Hepatic stellate cell (primary cell): ENCODE measurements at regions not wholly inside any gene's neighbourhood (a gene's known extent, or its start where the extent isn't known, plus 50 kb on each side); places are given as distances from the start of the nearest gene placed in this dataset.

Experiments used
- DNase-seq: peaks from one replicate; pipeline ENCODE4 v3.0.0; 2011; ENCODE audit warnings: low spot score

DNA sequence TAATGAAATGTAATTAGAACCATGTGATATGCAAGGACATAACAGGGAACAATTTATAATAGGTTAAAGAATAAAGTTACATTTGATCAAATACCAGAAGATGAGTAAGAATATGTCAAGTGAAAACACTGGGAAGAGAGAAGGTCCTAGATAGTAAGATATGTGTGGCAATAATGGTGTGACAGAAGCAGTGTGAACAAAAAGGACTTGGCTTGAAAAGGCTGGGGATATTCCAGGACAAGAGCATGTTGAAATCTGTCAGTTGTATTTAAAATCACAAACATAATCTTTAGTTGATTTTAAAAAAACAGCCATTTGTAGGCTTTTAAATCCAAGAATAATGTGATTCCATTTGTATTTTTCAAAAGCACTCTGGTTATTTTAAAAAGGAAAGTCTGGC is 1399.9 kb upstream of the SLC39A10 start:
- no peak for DNase-seq

DNA sequence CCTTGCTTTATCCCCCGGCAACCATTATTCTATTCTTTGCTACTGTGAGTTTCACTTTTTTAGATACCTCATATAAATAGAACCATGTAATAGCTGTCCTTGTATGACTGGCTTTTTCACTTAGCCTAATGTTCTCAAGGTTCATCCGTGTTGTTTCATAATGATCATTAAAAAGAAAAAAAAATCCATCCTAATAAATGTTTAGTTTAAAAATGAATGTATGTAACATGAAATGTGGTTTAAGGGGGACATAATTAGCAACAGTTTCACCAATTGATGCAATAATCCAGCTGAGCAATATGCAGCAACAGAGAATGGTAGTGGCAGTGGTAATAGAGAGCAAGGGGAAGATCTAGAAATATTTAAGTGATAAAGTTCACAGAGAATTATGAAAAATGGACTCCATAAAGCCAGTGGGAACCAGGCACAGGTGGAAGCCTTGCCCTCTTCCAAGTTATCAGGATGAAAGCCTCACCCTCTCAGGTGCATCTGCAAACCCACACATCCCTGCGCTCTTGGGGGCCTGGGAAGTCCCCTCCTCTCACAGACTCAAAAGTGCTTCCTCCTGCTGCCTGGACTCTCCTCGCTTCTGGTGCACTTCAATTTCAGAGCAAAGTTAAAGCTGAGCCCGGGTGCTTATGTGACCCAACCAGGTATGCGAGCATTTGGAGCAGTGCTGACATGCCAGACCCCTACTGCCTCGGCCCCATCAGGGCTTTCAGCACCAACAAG is 1403.3 kb upstream of the SLC39A10 start:
- DNase-seq, result no peak

DNA sequence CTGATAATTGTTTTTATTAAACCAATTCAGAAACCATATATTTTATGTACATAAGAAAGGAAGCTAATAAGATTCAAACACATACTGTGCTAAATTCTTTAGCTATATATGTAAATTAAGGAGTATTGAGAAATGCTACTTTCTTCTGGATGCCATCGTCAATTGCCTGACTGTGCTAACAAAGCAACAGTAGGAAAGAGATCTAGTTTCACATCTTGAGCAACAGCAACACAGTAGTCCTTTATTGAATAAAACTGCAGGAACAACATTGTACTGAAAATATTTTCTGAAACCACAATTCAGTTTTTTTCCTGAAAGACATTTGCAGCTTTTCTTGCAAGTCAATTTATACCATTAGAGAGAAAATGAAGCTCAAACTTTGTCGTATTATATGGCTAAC is 1404.9 kb upstream of the SLC39A10 start:
- DNase-seq, result no peak

DNA sequence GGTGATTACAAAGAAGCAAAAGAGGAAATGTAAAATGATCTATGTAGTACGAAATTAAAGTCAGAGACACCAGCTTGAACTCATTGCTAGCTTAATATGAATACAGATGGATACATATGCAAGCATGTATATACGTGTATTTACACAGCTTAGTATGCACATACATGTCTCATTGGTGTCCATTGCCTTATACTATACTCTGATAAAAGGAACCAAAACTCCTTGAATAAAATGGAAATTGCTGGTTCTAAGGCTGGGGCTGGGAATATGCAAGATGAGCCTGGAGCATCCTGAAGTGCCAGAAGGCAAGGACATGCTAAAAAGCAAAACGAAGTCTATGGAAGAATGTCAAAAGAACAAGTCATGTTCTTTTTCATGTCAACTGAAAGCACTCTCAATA is 1424.4 kb upstream of the SLC39A10 start:
- DNase-seq, result no peak

DNA sequence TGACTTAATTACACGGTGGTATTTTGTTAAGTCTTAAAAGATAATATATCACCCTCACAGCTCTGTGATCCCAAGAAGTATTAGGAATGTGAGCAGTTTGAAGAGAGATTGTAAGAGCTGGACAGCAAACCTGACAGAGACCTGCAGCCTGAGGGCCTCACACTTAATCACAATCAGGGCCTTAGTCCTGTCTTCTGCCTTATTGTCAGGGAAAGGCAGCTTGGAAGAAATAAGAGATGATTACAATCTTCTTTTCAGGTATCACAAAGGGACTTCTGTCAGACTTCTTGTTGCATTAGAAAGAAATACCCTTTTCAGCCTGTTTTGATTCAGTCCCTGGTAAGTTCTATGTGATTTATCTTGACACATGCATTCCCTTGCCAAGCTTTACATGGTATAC is 1433.8 kb upstream of the SLC39A10 start:
- DNase-seq, result no peak

DNA sequence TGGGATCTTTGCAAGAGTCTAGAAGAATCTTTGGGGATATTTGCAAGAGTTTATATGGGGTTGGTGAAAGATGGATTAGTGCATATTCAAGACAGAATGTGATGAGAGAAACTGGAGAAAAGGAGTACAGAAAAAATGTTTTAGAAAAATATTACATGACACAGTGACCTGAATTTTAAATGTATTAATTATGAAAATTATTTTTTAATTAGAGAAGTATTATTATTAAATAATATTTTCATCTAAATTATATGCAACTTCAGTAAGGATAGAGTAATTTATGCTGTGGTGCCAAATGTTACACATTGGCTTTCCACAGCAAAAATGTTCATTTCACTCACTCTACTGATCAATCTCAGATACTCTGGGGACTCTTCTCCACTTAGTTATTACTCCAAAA is 1442.8 kb upstream of the SLC39A10 start:
- no peak for DNase-seq

DNA sequence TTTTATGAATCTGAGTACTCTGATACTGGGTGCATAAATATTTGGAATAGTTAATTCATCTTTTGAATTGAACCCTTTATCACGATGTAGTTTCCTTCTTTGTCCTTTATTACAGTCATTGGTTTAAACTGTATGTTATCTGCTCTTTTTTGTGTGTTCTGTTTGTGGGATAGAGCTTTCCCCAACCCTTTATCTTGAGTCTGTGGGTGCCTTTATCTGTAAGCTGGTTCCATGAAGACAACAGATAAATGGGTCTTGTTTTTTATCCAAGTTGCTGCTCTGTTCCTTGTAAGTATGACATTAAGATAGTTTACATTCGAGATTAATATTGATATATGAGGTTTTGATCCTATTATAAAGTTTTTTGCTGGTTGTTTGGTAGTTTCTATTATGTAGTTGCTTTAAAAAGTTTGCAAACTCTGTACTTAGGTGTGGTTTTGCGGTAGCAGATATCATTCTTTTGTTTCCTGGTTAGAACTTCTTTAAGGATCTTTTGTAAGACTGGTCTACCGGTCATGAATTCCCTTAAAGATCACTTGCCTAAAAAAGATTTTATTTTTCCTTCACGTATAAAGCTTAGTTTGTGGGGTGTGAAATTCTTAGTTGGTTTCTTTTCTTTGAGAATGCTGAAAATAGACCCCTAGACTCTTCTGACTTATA is 1451.3 kb upstream of the SLC39A10 start:
- no peak for DNase-seq

DNA sequence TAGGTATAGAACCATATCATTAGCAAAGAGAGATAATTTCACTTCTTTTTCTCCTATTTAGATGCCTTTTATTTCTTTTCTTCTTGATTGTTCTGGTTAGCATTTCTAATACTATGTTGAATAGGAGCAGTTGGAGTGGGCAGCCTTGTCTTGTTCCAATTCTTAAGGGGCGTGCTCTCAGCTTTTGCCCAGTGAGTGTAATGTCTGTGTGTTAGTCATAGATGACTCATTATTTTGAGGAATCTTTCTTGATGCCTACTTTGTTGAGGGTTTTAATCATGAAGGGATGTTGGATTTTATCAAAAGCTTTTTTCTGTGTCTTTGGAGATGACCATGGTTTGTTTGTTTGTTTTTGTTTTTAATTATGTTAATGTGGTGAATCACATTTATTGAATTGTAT is 1453.1 kb upstream of the SLC39A10 start:
- no peak for DNase-seq

DNA sequence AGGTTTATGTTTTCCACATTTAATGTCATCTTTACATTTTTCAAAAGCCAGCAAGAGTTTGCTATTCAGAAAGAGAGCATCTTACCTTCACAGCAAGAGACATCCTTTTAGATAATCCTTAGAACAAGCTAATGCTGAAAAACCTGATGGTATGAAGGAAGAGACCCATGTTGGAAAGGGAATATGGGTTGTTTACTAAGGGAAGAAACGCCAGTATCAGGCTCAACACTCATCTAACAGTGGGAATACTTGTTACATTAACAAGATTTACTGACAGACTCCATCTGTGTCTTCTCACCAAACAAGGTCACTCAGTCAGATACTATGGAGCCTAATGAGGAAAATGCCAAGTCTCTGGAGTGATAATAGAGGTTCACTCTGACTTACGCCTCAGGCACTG is 1474.1 kb upstream of the SLC39A10 start:
- DNase-seq, result no peak

DNA sequence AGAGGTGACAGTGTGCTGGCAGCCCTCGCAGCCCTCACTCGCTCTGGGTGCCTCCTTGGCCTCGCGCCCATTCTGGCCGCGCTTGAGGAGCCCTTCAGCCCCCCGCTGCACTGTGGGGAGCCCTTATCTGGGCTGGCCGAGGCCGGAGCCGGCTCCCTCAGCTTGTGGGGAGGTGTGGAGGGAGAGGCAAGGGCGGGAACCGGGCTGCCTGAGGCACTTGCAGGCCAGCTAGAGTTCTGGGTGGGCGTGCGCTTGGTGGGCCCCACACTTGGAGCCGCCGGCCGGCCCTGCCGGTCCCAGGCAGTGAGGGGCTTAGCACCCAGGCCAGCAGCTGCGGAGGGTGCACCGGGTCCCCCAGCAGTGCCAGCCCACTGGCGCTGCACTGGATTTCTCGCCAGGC is 1480.9 kb upstream of the SLC39A10 start:
- no peak for DNase-seq

DNA sequence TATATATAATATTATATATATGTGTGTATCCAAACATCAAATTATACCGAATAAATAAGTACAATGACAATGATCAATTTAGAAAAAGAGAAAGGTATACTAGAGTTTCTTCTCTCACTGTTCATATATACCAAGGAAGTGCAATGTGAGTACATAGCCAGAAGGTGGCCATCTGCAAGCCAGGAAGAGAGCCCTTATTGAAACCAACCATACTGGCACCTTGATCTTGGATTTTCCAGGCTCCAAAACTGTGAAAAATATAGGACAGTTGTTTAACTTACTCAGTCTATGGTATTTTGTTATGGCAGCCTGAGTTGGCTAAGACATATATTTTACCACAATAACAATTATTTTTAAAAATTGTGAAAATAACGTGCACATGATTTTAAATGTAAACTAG is 1490.2 kb upstream of the SLC39A10 start:
- no peak for DNase-seq

DNA sequence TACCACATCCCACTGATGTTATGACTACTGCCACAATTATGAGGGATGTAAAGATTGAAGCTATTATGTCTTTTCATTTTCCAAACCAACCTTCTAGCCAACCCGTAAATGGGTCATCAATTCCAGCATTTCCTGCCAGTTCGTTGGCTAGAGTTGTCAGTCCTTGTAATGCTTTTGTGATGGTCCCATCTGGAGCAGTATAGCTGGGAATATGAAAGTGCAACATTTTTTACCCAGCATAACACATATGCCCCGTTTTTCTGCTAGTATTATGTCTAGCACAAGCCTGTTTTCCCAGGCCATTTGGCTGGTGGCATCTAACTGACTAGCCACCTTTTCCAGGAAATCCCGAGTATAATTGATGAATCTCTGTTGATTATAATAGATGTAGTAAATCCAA is 1501.6 kb upstream of the SLC39A10 start:
- no peak for DNase-seq

DNA sequence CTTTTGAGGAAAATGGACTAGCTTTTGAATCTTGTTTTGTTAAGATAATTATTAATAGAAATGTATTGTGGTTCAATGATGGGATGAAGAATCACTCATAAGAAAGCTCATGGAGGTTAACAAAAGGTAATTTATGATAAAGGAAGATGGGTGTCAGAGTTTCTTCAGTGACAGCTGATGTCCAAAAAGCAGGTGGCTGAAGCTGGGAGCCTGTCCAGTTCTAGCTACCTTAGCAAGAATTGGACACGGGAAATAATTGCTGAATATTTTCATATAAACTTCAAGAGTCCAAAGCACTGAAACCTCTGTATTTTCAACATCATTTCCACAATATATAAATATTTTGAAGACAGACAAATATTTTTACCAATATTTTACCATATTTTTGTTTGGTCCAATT is 1505.8 kb upstream of the SLC39A10 start:
- no peak for DNase-seq

DNA sequence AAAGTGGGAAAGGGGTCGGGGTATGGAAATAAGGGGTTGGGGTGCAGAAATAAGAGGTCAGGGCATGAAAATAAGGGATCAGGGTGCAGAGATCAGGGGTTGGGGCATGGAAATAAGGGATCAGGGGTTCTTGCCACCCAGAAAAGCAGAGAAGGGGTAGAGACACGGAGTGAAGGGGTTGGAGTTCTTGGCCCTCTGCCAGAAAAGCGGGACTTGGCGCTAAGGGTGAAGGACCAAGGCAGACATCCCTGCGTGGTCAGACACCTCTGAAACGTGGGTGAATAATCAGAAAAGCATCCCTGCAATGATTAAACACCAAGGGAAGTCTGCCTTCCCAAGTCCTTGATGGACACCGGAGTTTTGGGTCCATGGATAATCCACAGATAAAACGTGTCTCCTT is 1521.6 kb upstream of the SLC39A10 start:
- no peak for DNase-seq

DNA sequence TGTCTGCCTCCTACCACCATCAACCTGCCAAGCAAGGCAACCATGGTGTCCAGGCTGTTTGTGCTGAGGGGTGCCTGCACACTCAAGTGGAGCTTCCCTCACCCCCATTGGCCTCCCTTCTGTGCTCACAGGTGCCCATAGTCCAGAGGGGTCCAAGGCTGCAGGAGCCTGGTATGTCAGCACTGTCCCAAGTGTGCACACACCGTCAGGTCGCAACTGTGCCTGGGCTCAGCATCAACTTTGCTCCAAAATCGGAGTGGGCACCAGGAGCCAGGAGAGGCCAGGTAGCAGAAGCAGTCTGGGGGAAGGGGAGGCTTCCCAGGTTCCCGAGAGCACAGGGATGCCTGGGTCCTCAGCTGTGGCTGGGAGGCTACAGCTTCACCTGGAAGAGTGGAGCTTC is 1528.2 kb upstream of the SLC39A10 start:
- DNase-seq, result no peak

DNA sequence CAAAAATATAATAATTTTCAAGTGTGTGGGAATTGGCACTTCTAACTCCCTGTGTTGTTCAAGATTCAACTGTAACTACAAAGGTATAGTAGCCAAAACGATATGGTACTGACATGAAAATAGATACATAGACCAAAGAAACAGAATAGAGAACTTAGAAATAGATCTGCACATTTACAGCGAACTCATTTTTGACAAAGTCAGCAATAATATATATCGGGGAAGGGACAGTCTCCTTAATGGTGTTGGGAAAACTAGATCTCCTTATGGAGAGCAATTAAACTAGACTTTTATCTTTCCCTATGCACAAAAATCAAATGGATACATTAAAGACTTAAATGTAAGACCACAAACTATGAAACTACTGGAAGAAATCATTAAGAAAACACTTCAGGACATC is 1530.6 kb upstream of the SLC39A10 start:
- no peak for DNase-seq

DNA sequence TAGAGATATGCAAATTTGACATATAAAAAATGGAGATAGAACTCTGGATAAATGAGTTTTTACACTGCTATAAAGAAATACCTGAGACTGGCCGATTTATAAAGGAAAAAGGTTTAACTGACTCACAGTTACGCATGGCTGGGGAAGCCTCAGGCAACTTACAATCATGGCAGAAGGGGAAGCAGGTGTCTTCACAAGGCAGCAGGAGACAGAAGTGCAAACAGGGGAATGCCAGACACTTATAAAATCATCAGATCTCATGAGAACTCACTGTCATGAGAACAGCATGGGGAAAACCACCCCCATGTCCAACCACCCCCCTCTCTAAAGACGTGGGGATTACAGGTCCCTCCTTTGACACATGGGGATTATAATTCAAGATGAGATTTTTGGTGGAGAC is 1540.2 kb upstream of the SLC39A10 start:
- DNase-seq, result no peak

DNA sequence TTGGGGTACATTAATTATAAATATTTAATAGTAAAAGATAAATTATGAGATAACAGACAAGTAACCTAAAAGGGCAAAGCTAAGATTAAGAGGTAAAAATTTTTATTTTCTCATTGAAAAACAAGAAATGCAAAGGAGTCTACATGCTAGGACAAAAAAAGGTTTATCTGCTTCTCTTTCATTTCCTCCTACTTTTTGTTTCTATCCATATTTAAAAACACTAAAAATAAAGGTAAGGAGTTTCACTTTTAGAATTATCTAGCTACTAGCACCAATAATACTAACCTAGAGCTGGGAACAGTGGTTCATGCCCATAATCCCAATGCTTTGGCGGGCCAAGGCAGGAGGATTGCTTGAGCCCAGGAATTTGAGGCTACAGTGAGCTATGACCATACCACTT is 1551.7 kb upstream of the SLC39A10 start:
- no peak for DNase-seq

DNA sequence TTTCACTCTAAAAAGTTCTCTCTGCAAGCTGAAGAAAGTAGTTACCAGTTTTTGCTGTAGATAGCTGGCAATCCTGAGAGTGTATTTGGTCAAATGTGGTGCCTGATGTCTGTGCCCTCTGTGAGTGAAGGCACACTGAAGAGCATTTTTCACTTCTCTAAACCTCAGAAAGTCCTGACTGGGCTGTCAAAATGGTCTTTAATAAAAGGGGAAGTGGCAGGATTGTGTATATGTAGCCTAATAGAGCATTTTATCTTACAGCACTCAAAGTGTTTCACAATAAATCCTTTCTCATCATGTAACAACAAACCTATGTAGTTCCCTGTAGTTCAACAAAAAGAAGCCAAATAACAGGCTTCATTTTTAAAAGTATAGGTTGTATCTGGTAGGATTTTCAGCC is 1552.3 kb upstream of the SLC39A10 start:
- no peak for DNase-seq

DNA sequence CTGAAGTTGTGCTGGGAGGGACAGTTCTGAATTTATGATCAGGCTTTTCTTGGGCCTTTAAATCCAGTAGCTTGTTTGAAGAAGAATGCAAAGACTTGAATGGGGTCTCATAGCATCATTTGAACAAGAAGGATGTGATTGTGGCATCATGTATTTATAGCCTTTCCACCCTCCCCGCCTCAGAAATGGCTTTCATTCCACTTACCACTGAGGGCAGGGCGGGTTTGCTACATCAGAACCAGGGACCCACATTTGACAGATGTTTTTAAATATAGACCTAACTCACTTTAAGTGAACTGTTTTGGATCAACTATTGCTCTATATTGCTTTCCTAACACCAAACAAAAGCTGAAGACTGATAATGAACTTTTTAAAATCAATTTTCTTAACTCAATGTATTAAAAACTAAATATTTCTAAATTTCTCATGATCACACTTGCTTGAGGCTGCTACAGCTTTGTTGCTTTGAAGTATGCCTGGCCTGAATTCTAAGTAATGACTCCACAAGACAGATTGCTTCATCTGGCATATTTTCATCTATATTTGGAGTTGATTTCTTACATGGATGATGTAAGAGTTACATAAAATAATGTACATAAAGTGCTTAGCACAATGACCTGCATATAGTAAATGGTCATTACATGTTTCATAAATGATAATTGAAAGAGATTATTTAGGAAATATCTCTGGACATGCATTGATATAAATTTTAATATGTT is 1552.9 kb upstream of the SLC39A10 start:
- DNase-seq, result no peak

DNA sequence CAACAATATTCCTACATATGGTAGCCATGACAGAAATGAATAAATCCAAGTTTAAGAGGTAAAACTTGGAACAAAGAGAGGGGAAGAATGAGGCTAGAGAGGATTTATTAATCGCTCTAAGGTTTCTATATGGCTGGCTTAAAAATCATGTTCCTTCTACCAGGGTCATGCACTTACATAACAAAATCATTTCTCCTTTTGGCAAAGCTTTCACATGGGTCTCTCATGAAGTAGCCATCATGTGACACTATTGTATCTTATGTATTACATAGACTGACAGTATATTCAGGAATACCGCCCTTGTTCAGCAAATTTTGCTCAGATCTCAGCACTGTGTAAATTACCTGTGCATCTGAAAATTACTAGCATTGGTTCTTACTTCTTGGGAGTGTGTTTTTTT is 1554.5 kb upstream of the SLC39A10 start:
- DNase-seq, result no peak

DNA sequence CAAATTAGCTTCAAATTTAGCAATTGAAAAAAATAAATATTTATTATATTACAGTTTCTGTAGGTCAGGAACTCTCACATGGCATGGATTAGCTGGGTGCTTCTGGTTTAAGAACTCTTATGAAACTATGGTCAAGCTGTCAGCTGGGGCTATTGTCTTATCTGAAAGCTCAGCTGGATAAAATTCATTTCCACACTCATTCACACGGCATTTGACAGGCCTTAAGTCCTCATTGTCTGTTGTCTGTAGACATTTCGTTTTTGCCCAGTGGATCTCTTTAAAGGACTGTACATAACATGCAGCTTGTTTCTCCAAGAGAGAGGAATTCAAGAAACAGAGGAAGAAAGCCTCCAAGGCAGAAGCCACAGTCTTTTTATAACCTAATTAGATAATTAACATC is 1556.8 kb upstream of the SLC39A10 start:
- DNase-seq, result no peak

DNA sequence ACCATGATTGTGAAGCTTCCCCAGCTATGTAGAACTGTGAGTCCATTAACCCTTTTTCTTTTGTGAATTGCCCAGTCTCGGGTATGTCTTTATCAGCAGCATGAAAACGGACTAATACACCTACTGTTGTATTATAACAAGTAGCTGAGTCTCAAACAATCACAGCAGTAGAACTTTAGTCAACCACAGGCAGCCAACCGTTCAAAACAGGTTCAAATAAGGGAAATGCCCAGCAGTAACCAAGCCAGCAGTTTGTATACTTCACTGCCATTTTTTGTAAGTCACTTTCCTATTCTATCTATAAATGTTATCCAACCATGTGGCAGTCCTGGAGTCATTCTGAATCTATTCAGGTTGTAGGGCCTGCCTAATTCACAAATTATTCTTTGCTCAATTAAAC is 1560.6 kb upstream of the SLC39A10 start:
- DNase-seq, result no peak

DNA sequence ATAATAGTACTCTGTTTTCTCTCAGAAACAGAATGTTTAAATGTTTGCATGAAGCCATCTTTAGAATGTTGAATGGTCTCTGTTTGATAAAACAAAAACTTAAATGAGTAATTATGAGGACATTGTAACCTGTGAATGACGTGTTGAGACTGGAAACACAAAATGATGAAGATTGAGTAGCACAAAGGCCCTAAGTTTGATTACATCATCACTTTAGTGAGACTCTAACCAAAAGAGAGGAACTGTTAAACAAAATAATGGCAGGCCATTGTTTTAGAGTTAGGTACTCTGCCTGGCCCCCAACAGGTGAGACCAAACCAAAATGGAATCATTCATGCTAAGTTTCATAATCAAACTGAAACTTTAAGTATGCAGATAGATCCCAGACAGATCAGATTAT is 1561.7 kb upstream of the SLC39A10 start:
- no peak for DNase-seq
